Chondrocyte (in vitro differentiated cells): ENCODE measurements at regions not wholly inside any gene's neighbourhood (a gene's known extent, or its start where the extent isn't known, plus 50 kb on each side); places are given as distances from the start of the nearest gene placed in this dataset.
A peak's percentile ranks its signal among the peaks of the same experiment; 100 is the strongest.

Experiments used
- DNase-seq: peaks from one replicate; pipeline ENCODE4 v3.0.0; 2021; ENCODE audit warnings: mixed read lengths, low spot score
- H3K27ac Mint-ChIP-seq: one replicate; pipeline ENCODE4 v1.8.0; 2021; ENCODE audit warnings: mild to moderate bottlenecking, moderate library complexity, mixed read lengths; ENCODE audit not compliant: unreplicated experiment
- H3K27me3 Mint-ChIP-seq: 2 replicates; pipeline ENCODE4 v1.8.0; 2021; ENCODE audit warnings: low read depth, mixed read lengths
- H3K36me3 Mint-ChIP-seq: 2 replicates; pipeline ENCODE4 v1.8.0; 2021; ENCODE audit warnings: low read depth, mixed read lengths
- H3K4me1 Mint-ChIP-seq: 2 replicates; pipeline ENCODE4 v1.8.0; 2021; ENCODE audit warnings: low read depth, mild to moderate bottlenecking, mixed read lengths
- H3K4me3 Mint-ChIP-seq: one replicate; pipeline ENCODE4 v1.8.0; 2021; ENCODE audit warnings: mild to moderate bottlenecking, moderate library complexity, mixed read lengths; ENCODE audit not compliant: unreplicated experiment
- H3K9me3 Mint-ChIP-seq: 2 replicates; pipeline ENCODE4 v1.8.0; 2021; ENCODE audit warnings: low read depth, mixed read lengths
- TF ChIP-seq, protein P1 (sequence below): fragments of 200-600 bp; sonication (generic); IDR thresholded peaks from 2 replicates; pipeline ENCODE4 v1.5.0; 2021; ENCODE audit warnings: antibody characterized with exemption, mild to moderate bottlenecking, moderate library complexity

DNA sequence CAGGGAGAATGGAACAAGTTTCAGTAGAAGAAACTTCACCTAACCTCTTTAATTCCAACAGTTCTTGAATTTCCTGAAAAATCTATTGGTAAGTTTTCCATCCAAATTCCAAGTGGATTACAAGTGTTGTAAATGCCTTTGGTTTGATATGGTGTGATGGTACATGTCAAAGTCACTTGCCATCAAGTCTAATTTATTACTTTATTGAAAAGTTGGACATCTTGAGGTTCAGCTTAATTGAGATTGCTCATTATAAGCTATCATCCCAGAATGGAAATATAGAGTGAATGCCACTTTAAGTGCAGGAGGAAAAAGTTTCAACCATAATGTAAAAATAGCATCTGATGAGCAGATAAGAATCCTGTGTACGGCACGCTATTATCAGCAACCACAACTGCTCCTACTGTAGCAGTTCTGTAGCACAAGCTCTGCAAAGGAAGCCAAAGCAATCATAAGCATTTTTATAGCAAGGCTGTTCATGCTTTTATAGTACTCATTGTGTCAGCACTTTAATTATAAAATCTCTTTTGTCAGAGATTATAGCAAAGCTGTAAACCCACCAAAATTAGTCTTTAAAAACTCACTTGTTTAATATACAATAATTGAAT is 991.8 kb upstream of the PHF14 start:
- H3K27ac Mint-ChIP-seq: no peak overlapping the region
- no peaks in the 10 kb centered on the region for H3K9me3 Mint-ChIP-seq
- H3K27me3 Mint-ChIP-seq: no peaks in the 10 kb centered on the region
- H3K4me1 Mint-ChIP-seq: no peaks in the 10 kb centered on the region
- no peak for DNase-seq
- H3K36me3 Mint-ChIP-seq: no peaks in the 10 kb centered on the region
- TF ChIP-seq, protein P1, sequence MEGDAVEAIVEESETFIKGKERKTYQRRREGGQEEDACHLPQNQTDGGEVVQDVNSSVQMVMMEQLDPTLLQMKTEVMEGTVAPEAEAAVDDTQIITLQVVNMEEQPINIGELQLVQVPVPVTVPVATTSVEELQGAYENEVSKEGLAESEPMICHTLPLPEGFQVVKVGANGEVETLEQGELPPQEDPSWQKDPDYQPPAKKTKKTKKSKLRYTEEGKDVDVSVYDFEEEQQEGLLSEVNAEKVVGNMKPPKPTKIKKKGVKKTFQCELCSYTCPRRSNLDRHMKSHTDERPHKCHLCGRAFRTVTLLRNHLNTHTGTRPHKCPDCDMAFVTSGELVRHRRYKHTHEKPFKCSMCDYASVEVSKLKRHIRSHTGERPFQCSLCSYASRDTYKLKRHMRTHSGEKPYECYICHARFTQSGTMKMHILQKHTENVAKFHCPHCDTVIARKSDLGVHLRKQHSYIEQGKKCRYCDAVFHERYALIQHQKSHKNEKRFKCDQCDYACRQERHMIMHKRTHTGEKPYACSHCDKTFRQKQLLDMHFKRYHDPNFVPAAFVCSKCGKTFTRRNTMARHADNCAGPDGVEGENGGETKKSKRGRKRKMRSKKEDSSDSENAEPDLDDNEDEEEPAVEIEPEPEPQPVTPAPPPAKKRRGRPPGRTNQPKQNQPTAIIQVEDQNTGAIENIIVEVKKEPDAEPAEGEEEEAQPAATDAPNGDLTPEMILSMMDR: no peak
- H3K4me3 Mint-ChIP-seq: no peak overlapping the region

- Mint-ChIP-seq H3K9me3 (peaks cover 6% of the 10 kb centered on the region), H3K36me3 (peaks cover under 1% of the 10 kb centered on the region), H3K27ac (no peak overlapping the region), H3K27me3 (no peaks in the 10 kb centered on the region), H3K4me3 (no peak overlapping the region), H3K4me1 (no peaks in the 10 kb centered on the region)
- TF ChIP-seq, protein P1: no peak
- DNase-seq: no peak
Measured at GRCh38 chr7:9983048-9983447, 990.6 kb upstream of the PHF14 start.

DNA sequence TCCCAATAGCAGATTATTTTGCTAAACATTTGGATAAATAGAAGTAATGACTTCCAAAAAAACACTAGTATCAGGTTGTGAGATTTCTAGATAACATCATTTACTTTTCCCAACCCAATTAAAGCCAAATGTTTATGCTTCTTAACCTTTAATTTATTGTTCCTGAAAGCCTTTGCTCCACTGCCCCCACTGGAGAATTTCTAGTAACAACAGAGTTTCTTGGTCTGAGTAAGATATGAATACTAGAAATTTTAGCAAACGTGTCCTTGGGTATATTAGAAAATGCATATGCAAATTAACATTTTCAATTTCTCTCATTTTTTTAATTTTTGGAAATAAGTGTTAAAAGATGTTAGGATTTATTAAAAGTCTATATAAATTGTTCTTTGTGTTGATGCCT is 958.0 kb upstream of the PHF14 start:
- H3K27me3 Mint-ChIP-seq: no peaks in the 10 kb centered on the region

GRCh38 chr7:10022480-10022879 is 951.2 kb upstream of the PHF14 start:
- H3K36me3 Mint-ChIP-seq: no peaks in the 10 kb centered on the region
- no peak overlapping the region for H3K4me3 Mint-ChIP-seq
- H3K4me1 Mint-ChIP-seq: peaks cover 6% of the 10 kb centered on the region
- no peaks in the 10 kb centered on the region for H3K27me3 Mint-ChIP-seq
- TF ChIP-seq, protein P1: no peak
- no peak for DNase-seq
- H3K9me3 Mint-ChIP-seq: no peaks in the 10 kb centered on the region
- no peak overlapping the region for H3K27ac Mint-ChIP-seq

More for the DNA sequence above, 958.0 kb upstream of the PHF14 start:
- Mint-ChIP-seq H3K36me3 (no peaks in the 10 kb centered on the region), H3K4me1 (no peaks in the 10 kb centered on the region), H3K27ac (no peak overlapping the region), H3K9me3 (peaks cover 8% of the 10 kb centered on the region), H3K4me3 (no peak overlapping the region)
- DNase-seq: no peak
- TF ChIP-seq, protein P1: peak; percentile 21

DNA sequence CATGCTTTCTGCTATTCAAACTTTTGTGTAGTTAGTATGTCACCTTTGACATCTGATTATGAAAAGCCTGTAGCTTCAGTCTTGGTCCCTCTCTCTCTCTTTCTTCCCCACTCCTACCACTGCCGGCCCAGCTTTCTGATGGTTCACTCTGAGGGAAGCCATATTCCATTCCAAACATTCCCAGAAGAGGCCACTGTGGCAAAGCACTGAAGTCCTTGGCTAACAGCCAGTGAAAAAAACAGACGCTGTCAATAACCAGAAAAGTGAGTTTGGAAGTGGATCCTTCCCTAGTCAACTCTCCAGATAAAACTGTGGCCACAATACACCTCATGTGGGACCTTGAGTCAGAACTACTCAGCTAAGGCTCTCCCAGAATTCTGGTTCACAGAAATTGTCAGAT is 950.7 kb upstream of the PHF14 start:
- H3K4me3 Mint-ChIP-seq: no peak overlapping the region
- H3K27ac Mint-ChIP-seq: peak overlapping the region; percentile 20
- no peaks in the 10 kb centered on the region for H3K9me3 Mint-ChIP-seq
- H3K27me3 Mint-ChIP-seq: no peaks in the 10 kb centered on the region
- H3K36me3 Mint-ChIP-seq: no peaks in the 10 kb centered on the region
- DNase-seq: no peak
- TF ChIP-seq, protein P1: peak; percentile 72
- peaks cover 6% of the 10 kb centered on the region for H3K4me1 Mint-ChIP-seq
